Calu3 (cell line): ENCODE measurements at regions not wholly inside any gene's neighbourhood (a gene's known extent, or its start where the extent isn't known, plus 50 kb on each side); places are given as distances from the start of the nearest gene placed in this dataset.
"Not testable (repeated sequence)": the region's sequence is repeated elsewhere in the genome, so short reads cannot be mapped to it uniquely, and the experiment has no call there.

Source experiments
- BruUV-seq: library from RNA; stranded (reverse); fragments of 400-500 nt; replicated peaks from 2 replicates; lab custom pipeline; 2021; lab: Mats Ljungman, UMichigan
- CTCF ChIA-PET: fragments of 300-600 bp; sonication (Branson Sonifier 250); formaldehyde crosslinking; loops from one replicate; lab custom pipeline; 2022; ENCODE audit warnings: antibody characterized with exemption; lab: Charles Lee
- DNase-seq: peaks from one replicate; pipeline ENCODE4 v3.0.0; 2022
- H3K27ac Mint-ChIP-seq: one replicate; pipeline ENCODE4 v1.8.0; 2022; ENCODE audit warnings: mixed read lengths; ENCODE audit not compliant: unreplicated experiment
- H3K27me3 Mint-ChIP-seq: one replicate; pipeline ENCODE4 v1.8.0; 2022; ENCODE audit warnings: mixed read lengths; ENCODE audit not compliant: unreplicated experiment
- H3K36me3 Mint-ChIP-seq: one replicate; pipeline ENCODE4 v1.8.0; 2022; ENCODE audit warnings: mild to moderate bottlenecking, moderate library complexity, mixed read lengths; ENCODE audit not compliant: insufficient read depth, unreplicated experiment
- H3K4me1 Mint-ChIP-seq: one replicate; pipeline ENCODE4 v1.8.0; 2022; ENCODE audit warnings: mild to moderate bottlenecking, low read depth, mixed read lengths; ENCODE audit not compliant: unreplicated experiment
- H3K4me3 Mint-ChIP-seq: one replicate; pipeline ENCODE4 v1.8.0; 2022; ENCODE audit warnings: mild to moderate bottlenecking, low read depth, moderate library complexity, mixed read lengths; ENCODE audit not compliant: unreplicated experiment
- H3K9me3 Mint-ChIP-seq: one replicate; pipeline ENCODE4 v1.8.0; 2022; ENCODE audit warnings: low read depth, mixed read lengths; ENCODE audit not compliant: unreplicated experiment
- CTCF ChIP-seq: fragments of 200-600 bp; IDR thresholded peaks from one replicate; pipeline ENCODE4 v1.8.0; 2022; ENCODE audit warnings: antibody characterized with exemption; ENCODE audit not compliant: unreplicated experiment
- intact Hi-C: fragments of 100-400 bp; cut with micrococcal nuclease; formaldehyde crosslinking; loops from one replicate; pipeline ENCODE4 v1.10.0; 2022; ENCODE audit not compliant: unreplicated experiment

GRCh38 chr10:23581906-23582450 lies 143.1 kb downstream of the OTUD1 start:
- H3K27me3 Mint-ChIP-seq, result peaks cover 30% of the 10 kb centered on the region
- BruUV-seq, result no TSS peak
- no peak for TF ChIP-seq CTCF
- CTCF ChIA-PET, result no interaction called here
- no peak for DNase-seq
- no peaks in the 10 kb centered on the region for H3K4me1 Mint-ChIP-seq
- H3K9me3 Mint-ChIP-seq, result no peaks in the 10 kb centered on the region
- intact Hi-C loops, result no loop called here
- no peaks in the 10 kb centered on the region for H3K36me3 Mint-ChIP-seq
- H3K27ac Mint-ChIP-seq, result no peak overlapping the region
- no peak overlapping the region for H3K4me3 Mint-ChIP-seq

GRCh38 chr10:23584396-23584795 lies 145.5 kb downstream of the OTUD1 start:
- intact Hi-C loops, result no loop called here
- Mint-ChIP-seq H3K9me3 (peaks cover 4% of the 10 kb centered on the region), H3K4me1 (no peaks in the 10 kb centered on the region), H3K27ac (no peak overlapping the region), H3K4me3 (no peak overlapping the region), H3K36me3 (no peaks in the 10 kb centered on the region), H3K27me3 (peaks cover 7% of the 10 kb centered on the region)
- DNase-seq, result no peak
- CTCF ChIA-PET, result no interaction called here
- BruUV-seq, result no TSS peak
- no peak for TF ChIP-seq CTCF

- no TSS peak for BruUV-seq
- no peak overlapping the region for H3K4me3 Mint-ChIP-seq
- H3K9me3 Mint-ChIP-seq, result peaks cover 4% of the 10 kb centered on the region
- CTCF ChIA-PET, result no interaction called here
- H3K4me1 Mint-ChIP-seq, result no peaks in the 10 kb centered on the region
- H3K27me3 Mint-ChIP-seq, result no peaks in the 10 kb centered on the region
- intact Hi-C loops, result no loop called here
- H3K27ac Mint-ChIP-seq, result no peak overlapping the region
- no peak for TF ChIP-seq CTCF
- DNase-seq, result no peak
- no peaks in the 10 kb centered on the region for H3K36me3 Mint-ChIP-seq
Observed at GRCh38 chr10:23585186-23585585, 146.3 kb downstream of the OTUD1 start.

GRCh38 chr10:23585666-23586065 lies 146.8 kb downstream of the OTUD1 start:
- no peak for TF ChIP-seq CTCF
- no peaks in the 10 kb centered on the region for H3K27me3 Mint-ChIP-seq
- no peak for DNase-seq
- no peaks in the 10 kb centered on the region for H3K36me3 Mint-ChIP-seq
- no peak overlapping the region for H3K27ac Mint-ChIP-seq
- BruUV-seq, result no TSS peak
- H3K9me3 Mint-ChIP-seq, result peaks cover 4% of the 10 kb centered on the region
- no peak overlapping the region for H3K4me3 Mint-ChIP-seq
- CTCF ChIA-PET, result no interaction called here
- intact Hi-C loops, result no loop called here
- no peaks in the 10 kb centered on the region for H3K4me1 Mint-ChIP-seq

- BruUV-seq, CTCF ChIA-PET: not testable (repeated sequence)
- H3K9me3 Mint-ChIP-seq, result peaks cover 15% of the 10 kb centered on the region
Observed at GRCh38 chr10:23595278-23595677, 156.4 kb downstream of the OTUD1 start.

More at GRCh38 chr10:23595278-23595677, 156.4 kb downstream of the OTUD1 start:
- H3K27me3 Mint-ChIP-seq, result peaks cover 12% of the 10 kb centered on the region
- intact Hi-C loops, H3K27ac Mint-ChIP-seq, H3K36me3 Mint-ChIP-seq, H3K4me3 Mint-ChIP-seq, H3K4me1 Mint-ChIP-seq, DNase-seq: not testable (repeated sequence)
